MM.1S (cell line): ENCODE measurements at regions not wholly inside any gene's neighbourhood (a gene's known extent, or its start where the extent isn't known, plus 50 kb on each side); places are given as distances from the start of the nearest gene placed in this dataset.
A peak's percentile ranks its signal among the peaks of the same experiment; 100 is the strongest.

Source experiments
- DNase-seq: peaks from one replicate; pipeline ENCODE4 v3.0.0-alpha.2; 2015
- H2AFZ ChIP-seq: fragments of 300-600 bp; sonication (generic); 2 replicates; pipeline ENCODE4 v1.6.0; 2016; ENCODE audit warnings: antibody characterized with exemption, low read length
- H3F3A ChIP-seq: fragments of 300-600 bp; sonication (generic); 2 replicates; pipeline ENCODE4 v1.6.1; 2016; ENCODE audit warnings: mild to moderate bottlenecking, antibody characterized with exemption, low read length, moderate library complexity, mixed read lengths; ENCODE audit not compliant: insufficient read depth
- H3K27ac ChIP-seq: fragments of 300-600 bp; sonication (generic); 2 replicates; pipeline ENCODE4 v1.5.1; 2016; ENCODE audit warnings: mild to moderate bottlenecking, low read length
- H3K27me3 ChIP-seq: fragments of 300-600 bp; sonication (generic); replicated peaks from 2 replicates; pipeline ENCODE4 v1.6.0; 2016; ENCODE audit warnings: low read length; ENCODE audit not compliant: insufficient read depth
- H3K36me3 ChIP-seq: fragments of 300-600 bp; sonication (generic); replicated peaks from 2 replicates; pipeline ENCODE4 v1.6.1; 2016; ENCODE audit warnings: mild to moderate bottlenecking, low read length, mixed read lengths; ENCODE audit not compliant: insufficient read depth
- H3K4me1 ChIP-seq: fragments of 300-600 bp; sonication (generic); 2 replicates; pipeline ENCODE4 v1.6.1; 2016; ENCODE audit warnings: low read length, mixed read lengths
- H3K4me2 ChIP-seq: fragments of 300-600 bp; sonication (generic); 2 replicates; pipeline ENCODE4 v1.6.0; 2016; ENCODE audit warnings: low read depth, low read length
- H3K4me3 ChIP-seq: fragments of 300-600 bp; sonication (generic); 2 replicates; pipeline ENCODE4 v1.5.1; 2016; ENCODE audit warnings: low read length, mixed read lengths
- H3K79me2 ChIP-seq: fragments of 300-600 bp; sonication (generic); 2 replicates; pipeline ENCODE4 v1.6.1; 2016; ENCODE audit warnings: mixed run types, low read length, mixed read lengths
- H3K9ac ChIP-seq: fragments of 300-600 bp; sonication (generic); 2 replicates; pipeline ENCODE4 v1.6.1; 2016; ENCODE audit warnings: low read length, mixed read lengths
- H3K9me2 ChIP-seq: fragments of 300-600 bp; sonication (generic); replicated peaks from 2 replicates; pipeline ENCODE4 v1.6.1; 2016; ENCODE audit warnings: mild to moderate bottlenecking, low read length, mixed read lengths; ENCODE audit not compliant: insufficient read depth
- H3K9me3 ChIP-seq: fragments of 300-600 bp; sonication (generic); replicated peaks from 2 replicates; pipeline ENCODE4 v1.6.1; 2016; ENCODE audit warnings: mild to moderate bottlenecking, low read length, mixed read lengths; ENCODE audit not compliant: insufficient read depth
- H4K20me1 ChIP-seq: fragments of 300-600 bp; sonication (generic); 2 replicates; pipeline ENCODE4 v1.6.1; 2016; ENCODE audit warnings: mild to moderate bottlenecking, low read length, moderate library complexity, mixed read lengths; ENCODE audit not compliant: insufficient read depth
- CTCF ChIP-seq: fragments of 300-600 bp; sonication (generic); IDR thresholded peaks from 2 replicates; pipeline ENCODE4 v1.5.1; 2016; ENCODE audit warnings: antibody characterized with exemption, low read length, mixed read lengths
- EZH2 ChIP-seq: fragments of 300-600 bp; sonication (generic); optimal IDR thresholded peaks from 2 replicates; pipeline ENCODE3; 2017; ENCODE audit warnings: low read depth, mild to moderate bottlenecking, antibody characterized with exemption, low read length, mixed read lengths
- EZH2phosphoT487 ChIP-seq: fragments of 300-600 bp; sonication (generic); IDR thresholded peaks from 2 replicates; pipeline ENCODE4 v1.6.1; 2018; ENCODE audit warnings: antibody characterized with exemption, low read length

- peaks cover 67% of the 10 kb centered on the region for H3K4me1 ChIP-seq
- H3K27ac ChIP-seq, result peak overlapping the region; percentile 96
- H3K27me3 ChIP-seq, result no peaks in the 10 kb centered on the region
- no peaks in the 10 kb centered on the region for H3K9me2 ChIP-seq
- no peaks in the 10 kb centered on the region for H3K79me2 ChIP-seq
- no peaks in the 10 kb centered on the region for H3K9me3 ChIP-seq
- H3K4me2 ChIP-seq, result peak overlapping the region; percentile 40; the same call in 1 of the 2 replicates
- no peaks in the 10 kb centered on the region for H4K20me1 ChIP-seq
- peak overlapping the region; percentile 60 for H3K9ac ChIP-seq
- no peak for TF ChIP-seq CTCF
- H2AFZ ChIP-seq, result no peak overlapping the region
- no peak overlapping the region for H3K4me3 ChIP-seq
- peaks cover 41% of the 10 kb centered on the region for H3F3A ChIP-seq
- peak; percentile 97 for DNase-seq
- no peaks in the 10 kb centered on the region for H3K36me3 ChIP-seq
Observed at GRCh38 chr10:123398180-123398591, 244.0 kb downstream of the BUB3 start.

GRCh38 chr10:123398756-123399155 is 244.6 kb downstream of the BUB3 start:
- Histone ChIP-seq H2AFZ (no peak overlapping the region), H3K4me2 (peak overlapping the region; percentile 32), H3K27me3 (no peaks in the 10 kb centered on the region), H3K27ac (peak overlapping the region; percentile 96), H3F3A (peaks cover 46% of the 10 kb centered on the region), H3K9ac (peak overlapping the region; percentile 45), H3K4me3 (peak overlapping the region; percentile 11; the same call in 1 of the 2 replicates), H3K79me2 (no peaks in the 10 kb centered on the region), H4K20me1 (no peaks in the 10 kb centered on the region), H3K36me3 (no peaks in the 10 kb centered on the region), H3K9me2 (no peaks in the 10 kb centered on the region), H3K9me3 (no peaks in the 10 kb centered on the region), H3K4me1 (peaks cover 73% of the 10 kb centered on the region)
- TF ChIP-seq EZH2phosphoT487, result no peak
- no peak for TF ChIP-seq EZH2
- no peak for TF ChIP-seq CTCF
- DNase-seq, result peak; percentile 33

- H3K27ac ChIP-seq, result peak overlapping the region; percentile 96
- H3K4me1 ChIP-seq, result peaks cover 75% of the 10 kb centered on the region
- H2AFZ ChIP-seq, result no peak overlapping the region
- no peaks in the 10 kb centered on the region for H3K9me3 ChIP-seq
- no peaks in the 10 kb centered on the region for H3K9me2 ChIP-seq
- H3K27me3 ChIP-seq, result no peaks in the 10 kb centered on the region
- TF ChIP-seq CTCF (no peak), EZH2phosphoT487 (no peak), EZH2 (no peak)
- H3K4me2 ChIP-seq, result peak overlapping the region; percentile 32
- H4K20me1 ChIP-seq, result no peaks in the 10 kb centered on the region
- no peaks in the 10 kb centered on the region for H3K79me2 ChIP-seq
- no peak for DNase-seq
- peaks cover 48% of the 10 kb centered on the region for H3F3A ChIP-seq
- no peaks in the 10 kb centered on the region for H3K36me3 ChIP-seq
- no peak overlapping the region for H3K4me3 ChIP-seq
- H3K9ac ChIP-seq, result peak overlapping the region; percentile 45; the same call in 1 of the 2 replicates
Observed at GRCh38 chr10:123399276-123399839, 245.2 kb downstream of the BUB3 start.
